Endodermal cell (in vitro differentiated cells): ENCODE measurements at regions not wholly inside any gene's neighbourhood (a gene's known extent, or its start where the extent isn't known, plus 50 kb on each side); places are given as distances from the start of the nearest gene placed in this dataset.
A peak's percentile ranks its signal among the peaks of the same experiment; 100 is the strongest.
"Not testable (repeated sequence)": the region's sequence is repeated elsewhere in the genome, so short reads cannot be mapped to it uniquely, and the experiment has no call there.

ENCODE experiments used
- DNase-seq: peaks from one replicate; pipeline ENCODE4 v3.0.0-alpha.2; 2017
- H3K27ac ChIP-seq: 2 replicates; pipeline ENCODE4 v1.5.1; 2013; ENCODE audit warnings: mild to moderate bottlenecking, low read depth, low read length, moderate library complexity
- H3K27me3 ChIP-seq: 2 replicates; pipeline ENCODE4 v1.6.1; 2013; ENCODE audit warnings: mild to moderate bottlenecking, low read length, moderate library complexity; ENCODE audit not compliant: insufficient read depth, control insufficient read depth, poor library complexity, severe bottlenecking
- H3K36me3 ChIP-seq: 2 replicates; pipeline ENCODE4 v1.7.0; 2013; ENCODE audit warnings: mild to moderate bottlenecking, low read length, moderate library complexity; ENCODE audit not compliant: control insufficient read depth, insufficient read depth
- H3K4me1 ChIP-seq: one replicate; pipeline ENCODE4 v1.7.0; 2013; ENCODE audit warnings: low read length; ENCODE audit not compliant: control insufficient read depth, insufficient read depth
- H3K4me3 ChIP-seq: 2 replicates; pipeline ENCODE4 v1.5.1; 2013; ENCODE audit warnings: mild to moderate bottlenecking, low read length, moderate library complexity
- H3K9ac ChIP-seq: 2 replicates; pipeline ENCODE4 v1.6.1; 2013; ENCODE audit warnings: mild to moderate bottlenecking, low read length, moderate library complexity; ENCODE audit not compliant: poor library complexity, severe bottlenecking; ENCODE audit errors: extremely low read depth
- H3K9me3 ChIP-seq: 2 replicates; pipeline ENCODE4 v1.6.1; 2013; ENCODE audit warnings: mild to moderate bottlenecking, low read length, moderate library complexity; ENCODE audit not compliant: control insufficient read depth
- H3K27ac Mint-ChIP-seq: 2 replicates; pipeline ENCODE4 v1.8.0; 2020; ENCODE audit warnings: mixed read lengths
- H3K27me3 Mint-ChIP-seq: 2 replicates; pipeline ENCODE4 v1.8.0; 2021; ENCODE audit warnings: mild to moderate bottlenecking, mixed read lengths; ENCODE audit not compliant: insufficient read depth
- H3K36me3 Mint-ChIP-seq: 2 replicates; pipeline ENCODE4 v1.8.0; 2020; ENCODE audit warnings: low read depth, mixed read lengths
- H3K4me1 Mint-ChIP-seq: 2 replicates; pipeline ENCODE4 v1.8.0; 2020; ENCODE audit warnings: mixed read lengths
- H3K4me3 Mint-ChIP-seq: 2 replicates; pipeline ENCODE4 v1.8.0; 2020; ENCODE audit warnings: mild to moderate bottlenecking, moderate library complexity, mixed read lengths
- H3K9me3 Mint-ChIP-seq: 2 replicates; pipeline ENCODE4 v1.8.0; 2020; ENCODE audit warnings: mild to moderate bottlenecking, mixed read lengths
- WGBS, 2 experiments: methylation state at CpG; one replicate each; pipeline versions ENCODE4 v1.1.5 to v1.1.7; 2013; ENCODE audit warnings: missing lambda C conversion rate in 2 of 2, mixed read lengths in 1 of 2; ENCODE audit not compliant: insufficient coverage in 1 of 2, insufficient read length in 1 of 2; 5-methylcytosine and 5-hydroxymethylcytosine counted together
- TF ChIP-seq, protein P1 (sequence below): fragments of 200-600 bp; sonication (generic); conservative IDR thresholded peaks from 2 replicates; pipeline ENCODE4 v1.5.0; 2021; ENCODE audit warnings: antibody characterized with exemption, mild to moderate bottlenecking

DNA sequence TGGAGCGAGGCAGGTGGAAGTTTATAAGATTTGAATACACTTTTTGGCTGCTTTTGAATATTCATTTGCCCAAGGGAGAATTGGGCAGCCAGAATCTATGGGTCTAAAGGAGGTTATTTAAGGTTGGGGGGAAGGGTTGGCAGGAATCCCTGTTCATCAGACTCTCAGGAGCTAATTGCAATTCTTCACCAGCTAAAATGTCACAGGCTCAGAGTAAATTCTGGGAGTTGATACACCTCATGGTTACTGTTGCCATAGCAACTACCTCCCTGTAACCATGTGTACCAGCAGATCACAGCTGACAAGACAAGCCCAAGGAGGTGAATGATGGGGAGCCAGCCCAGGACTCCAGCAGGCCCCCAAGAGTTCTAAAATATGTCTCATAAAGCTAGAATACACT is 75.5 kb downstream of the CAMK2N1 start:
- 83 to 90% methylated on average over 1 of the region's 1 CpG for WGBS, 2 experiments
- H3K4me3 ChIP-seq: no peak overlapping the region
- TF ChIP-seq, protein P1, sequence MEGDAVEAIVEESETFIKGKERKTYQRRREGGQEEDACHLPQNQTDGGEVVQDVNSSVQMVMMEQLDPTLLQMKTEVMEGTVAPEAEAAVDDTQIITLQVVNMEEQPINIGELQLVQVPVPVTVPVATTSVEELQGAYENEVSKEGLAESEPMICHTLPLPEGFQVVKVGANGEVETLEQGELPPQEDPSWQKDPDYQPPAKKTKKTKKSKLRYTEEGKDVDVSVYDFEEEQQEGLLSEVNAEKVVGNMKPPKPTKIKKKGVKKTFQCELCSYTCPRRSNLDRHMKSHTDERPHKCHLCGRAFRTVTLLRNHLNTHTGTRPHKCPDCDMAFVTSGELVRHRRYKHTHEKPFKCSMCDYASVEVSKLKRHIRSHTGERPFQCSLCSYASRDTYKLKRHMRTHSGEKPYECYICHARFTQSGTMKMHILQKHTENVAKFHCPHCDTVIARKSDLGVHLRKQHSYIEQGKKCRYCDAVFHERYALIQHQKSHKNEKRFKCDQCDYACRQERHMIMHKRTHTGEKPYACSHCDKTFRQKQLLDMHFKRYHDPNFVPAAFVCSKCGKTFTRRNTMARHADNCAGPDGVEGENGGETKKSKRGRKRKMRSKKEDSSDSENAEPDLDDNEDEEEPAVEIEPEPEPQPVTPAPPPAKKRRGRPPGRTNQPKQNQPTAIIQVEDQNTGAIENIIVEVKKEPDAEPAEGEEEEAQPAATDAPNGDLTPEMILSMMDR: no peak
- H3K4me3 Mint-ChIP-seq: no peak overlapping the region
- H3K27me3 Mint-ChIP-seq: peaks cover 98% of the 10 kb centered on the region
- no peak overlapping the region for H3K27ac Mint-ChIP-seq
- H3K27ac ChIP-seq: no peak overlapping the region
- no peaks in the 10 kb centered on the region for H3K4me1 ChIP-seq
- peaks cover 27% of the 10 kb centered on the region for H3K4me1 Mint-ChIP-seq
- H3K9ac ChIP-seq: no peak overlapping the region
- H3K27me3 ChIP-seq: peaks cover 87% of the 10 kb centered on the region
- H3K36me3 ChIP-seq: no peaks in the 10 kb centered on the region
- no peaks in the 10 kb centered on the region for H3K9me3 Mint-ChIP-seq
- H3K36me3 Mint-ChIP-seq: no peaks in the 10 kb centered on the region
- H3K9me3 ChIP-seq: no peaks in the 10 kb centered on the region
- DNase-seq: peak; percentile 35

DNA sequence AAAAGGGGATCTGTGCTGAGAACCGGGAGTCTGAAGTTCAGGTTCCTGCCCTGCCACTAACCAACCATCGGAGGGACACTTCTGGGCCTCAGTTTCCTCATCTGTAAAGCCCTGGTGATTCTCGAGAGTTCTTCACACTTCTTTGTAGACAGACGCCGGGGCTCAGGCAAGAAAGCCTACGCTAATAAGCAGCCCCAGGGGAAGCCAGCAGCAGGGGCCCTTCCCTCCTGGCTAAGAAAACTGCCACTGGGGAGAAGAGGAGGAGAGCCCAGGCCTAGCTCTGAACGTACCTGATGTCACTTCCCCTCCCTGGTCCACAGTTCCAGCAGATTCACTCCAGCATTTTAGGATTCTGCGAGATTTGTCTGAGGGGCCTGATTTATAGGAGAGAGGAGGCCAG is 76.0 kb downstream of the CAMK2N1 start:
- Histone ChIP-seq H3K9me3 (no peaks in the 10 kb centered on the region), H3K27me3 (peaks cover 87% of the 10 kb centered on the region), H3K9ac (no peak overlapping the region), H3K27ac (no peak overlapping the region), H3K36me3 (no peaks in the 10 kb centered on the region), H3K4me3 (no peak overlapping the region), H3K4me1 (no peaks in the 10 kb centered on the region)
- Mint-ChIP-seq H3K36me3 (no peaks in the 10 kb centered on the region), H3K4me3 (no peak overlapping the region), H3K27me3 (peaks cover 98% of the 10 kb centered on the region), H3K4me1 (peaks cover 32% of the 10 kb centered on the region), H3K27ac (no peak overlapping the region), H3K9me3 (no peaks in the 10 kb centered on the region)
- TF ChIP-seq, protein P1: no peak
- WGBS, 2 experiments: 59 to 73% methylated on average over 3 to 8 of the region's 8 CpGs
- DNase-seq: peak; percentile 31

DNA sequence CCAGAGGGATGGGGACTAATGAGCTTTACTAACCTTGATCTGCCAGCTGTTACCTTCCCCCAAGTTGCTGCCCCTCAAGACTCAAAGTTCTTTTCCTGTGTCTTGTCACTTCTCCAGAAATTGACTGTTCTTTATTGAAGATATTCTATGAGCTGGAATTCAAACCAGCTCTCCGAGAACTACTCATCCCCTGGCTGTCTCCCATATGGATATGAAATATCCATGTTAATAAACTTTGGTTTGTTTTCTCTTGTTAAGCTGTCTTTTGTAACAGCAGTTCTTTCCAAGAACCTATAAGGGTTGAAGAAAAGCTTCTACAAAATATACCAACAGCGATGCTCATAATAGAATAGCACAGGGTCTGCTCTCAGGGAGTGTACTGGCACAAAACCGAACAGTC is 77.0 kb downstream of the CAMK2N1 start:
- Histone ChIP-seq H3K27me3 (peaks cover 87% of the 10 kb centered on the region), H3K4me3 (peak overlapping the region; percentile 43), H3K4me1 (no peaks in the 10 kb centered on the region), H3K9ac (no peak overlapping the region), H3K36me3 (no peaks in the 10 kb centered on the region), H3K9me3 (no peaks in the 10 kb centered on the region), H3K27ac (no peak overlapping the region)
- WGBS, 2 experiments: 93 to 94% methylated on average over 3 of the region's 3 CpGs
- Mint-ChIP-seq H3K36me3 (no peaks in the 10 kb centered on the region), H3K9me3 (no peaks in the 10 kb centered on the region), H3K4me1 (peaks cover 38% of the 10 kb centered on the region), H3K27me3 (peaks cover 99% of the 10 kb centered on the region), H3K4me3 (no peak overlapping the region), H3K27ac (no peak overlapping the region)
- TF ChIP-seq, protein P1: no peak
- no peak for DNase-seq

DNA sequence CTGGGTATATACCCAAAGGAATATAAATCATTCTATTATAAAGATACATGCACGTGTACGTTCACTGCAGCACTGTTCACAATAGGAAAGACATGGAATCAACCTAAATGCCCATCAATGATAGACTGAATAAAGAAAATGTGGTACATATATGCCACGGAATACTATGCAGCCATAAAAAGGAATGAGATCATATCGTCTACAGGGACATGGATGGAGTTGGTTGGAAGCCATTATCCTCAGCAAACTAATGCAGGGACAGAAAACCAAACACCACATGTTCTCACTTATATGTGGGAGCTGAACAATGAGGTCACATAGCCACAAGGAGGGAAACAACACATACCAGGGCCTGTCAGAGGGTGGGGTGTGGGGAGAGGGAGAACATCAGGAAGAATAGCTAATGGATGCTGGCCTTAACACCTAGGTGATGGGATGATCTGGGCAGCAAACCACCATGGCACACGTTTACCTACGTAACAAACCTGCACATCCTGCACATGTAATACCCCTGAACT is 77.8 kb downstream of the CAMK2N1 start:
- H3K9me3 Mint-ChIP-seq, H3K36me3 Mint-ChIP-seq, H3K4me1 ChIP-seq, H3K9me3 ChIP-seq, H3K27ac ChIP-seq, H3K36me3 ChIP-seq, H3K9ac ChIP-seq, H3K4me3 ChIP-seq, H3K4me3 Mint-ChIP-seq, H3K27ac Mint-ChIP-seq: not testable (repeated sequence)
- WGBS, 2 experiments: 73 to 100% methylated on average over 1 to 6 of the region's 6 CpGs
- peaks cover 87% of the 10 kb centered on the region for H3K27me3 ChIP-seq
- Mint-ChIP-seq H3K4me1 (peaks cover 36% of the 10 kb centered on the region), H3K27me3 (peaks cover 99% of the 10 kb centered on the region)
- peak; percentile 18 for DNase-seq
